ENCODE measurements at regions not wholly inside any gene's neighbourhood (a gene's known extent, or its start where the extent isn't known, plus 50 kb on each side); places are given as distances from the start of the nearest gene placed in this dataset.

DNA sequence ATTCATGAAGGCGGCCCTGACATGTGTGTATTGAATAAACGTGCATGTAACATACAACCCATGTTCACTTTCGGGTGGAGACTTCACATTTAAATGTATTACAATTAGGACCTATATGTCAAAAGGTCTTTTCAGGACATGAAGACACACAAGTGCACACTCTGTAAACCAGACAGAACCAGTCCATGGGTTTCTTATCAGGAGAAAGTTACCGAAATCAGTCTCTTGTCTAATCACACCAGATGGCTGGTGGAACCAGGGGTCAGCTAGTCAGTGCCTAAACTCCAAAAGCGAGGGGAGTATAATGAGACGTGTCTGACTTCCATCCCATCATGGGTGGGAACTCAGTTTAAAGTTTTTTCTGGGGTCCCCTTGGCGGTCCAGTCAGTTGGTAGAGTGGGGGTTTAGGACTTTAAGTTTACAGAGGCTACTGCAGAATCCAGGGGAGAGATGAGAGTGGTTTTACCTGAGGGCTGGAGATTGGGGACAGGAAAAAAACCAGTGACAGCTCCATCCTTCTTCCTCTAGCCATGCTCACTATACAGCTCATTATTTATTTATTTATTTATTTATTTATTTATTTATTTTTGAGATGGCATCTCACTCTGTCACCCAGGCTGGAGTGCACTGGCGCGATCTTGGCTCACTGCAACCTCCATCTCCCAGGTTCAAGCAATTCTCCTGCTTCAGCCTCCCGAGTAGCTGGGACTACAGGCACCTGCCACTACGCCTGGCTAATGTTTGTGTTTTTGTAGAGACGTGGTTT lies 251.3 kb upstream of the LYZL1 start:
- FAIRE-seq, result no peak

DNA sequence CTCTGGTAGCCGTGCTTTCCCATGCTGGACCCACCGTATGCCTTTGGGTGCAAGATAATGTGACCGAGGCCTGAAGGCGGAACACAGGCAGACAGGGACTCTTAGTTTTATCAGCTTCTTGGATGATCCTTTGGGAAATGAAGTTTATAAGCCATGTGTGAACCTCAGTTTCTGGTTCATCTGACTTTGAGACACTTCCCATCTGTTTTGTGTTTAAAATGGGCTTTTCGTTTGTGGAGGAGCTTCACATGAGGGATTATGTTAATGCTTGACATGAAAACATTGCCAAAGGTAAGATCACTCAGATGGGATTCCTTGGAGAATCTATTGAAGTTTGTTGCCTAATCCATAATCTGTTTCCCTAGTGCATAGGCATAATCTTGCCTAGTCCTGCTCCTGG lies 249.8 kb upstream of the LYZL1 start:
- no peak for FAIRE-seq

DNA sequence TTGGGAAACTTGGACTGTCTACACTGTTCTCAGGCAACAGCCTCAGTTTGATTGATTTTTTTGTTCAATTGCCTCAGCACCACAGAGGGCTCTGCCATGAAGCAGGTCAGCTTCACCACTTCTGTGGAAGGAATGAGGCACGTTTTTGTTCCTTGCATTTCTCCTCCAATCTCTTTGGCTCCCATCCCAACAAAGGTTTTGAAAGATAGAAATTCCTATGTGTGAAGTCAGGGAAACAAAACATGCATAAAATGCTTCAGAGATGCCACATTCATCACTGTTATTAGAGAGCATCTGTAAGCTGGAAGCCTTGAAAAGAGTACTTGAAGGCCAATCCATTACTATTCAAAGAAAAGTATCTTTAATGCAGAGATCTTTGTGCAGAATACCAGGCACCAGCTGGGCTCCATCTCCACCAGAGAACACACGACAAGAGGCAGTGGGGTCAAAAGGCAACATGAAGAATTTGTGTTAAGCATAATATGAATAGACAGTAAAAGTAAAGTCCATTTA lies 249.1 kb upstream of the LYZL1 start:
- no peak for FAIRE-seq

DNA sequence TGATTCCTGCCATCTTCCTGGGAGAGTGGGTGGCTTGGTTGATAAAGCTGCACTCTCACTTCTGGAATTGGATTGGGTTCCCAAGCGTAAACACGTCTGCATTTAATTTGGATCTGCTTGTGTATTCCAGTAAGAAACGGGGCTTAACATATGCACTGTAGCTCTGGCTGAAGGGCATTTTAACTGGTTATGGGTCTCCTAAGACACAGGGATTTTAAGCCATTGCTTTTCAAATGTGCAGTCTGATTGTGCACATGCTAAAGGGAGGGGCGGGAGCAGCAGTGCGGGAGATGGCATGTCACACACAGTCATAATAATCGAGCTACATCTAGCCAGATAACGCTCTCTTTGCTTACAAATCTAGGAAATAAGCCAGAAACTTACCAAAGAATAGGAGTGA lies 247.3 kb upstream of the LYZL1 start:
- no peak for FAIRE-seq

DNA sequence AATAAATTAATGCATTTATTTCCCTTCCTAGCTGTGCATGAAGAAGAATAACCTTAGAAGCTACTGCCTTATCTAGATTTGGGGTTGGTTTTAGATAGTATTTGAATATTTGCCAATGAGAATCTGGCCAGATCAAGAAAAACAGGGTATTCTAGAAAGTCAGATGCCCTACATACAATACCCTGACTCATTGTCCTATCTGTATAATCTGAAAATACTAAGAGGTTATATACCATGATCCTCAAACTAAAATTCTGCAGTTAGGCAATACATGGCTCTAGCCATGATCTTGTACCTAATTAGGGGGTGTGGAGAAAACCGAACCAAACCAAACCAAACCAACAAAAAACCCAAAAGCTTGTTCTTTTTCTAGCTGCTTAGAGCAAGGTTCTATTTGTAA lies 240.4 kb upstream of the LYZL1 start:
- no peak for FAIRE-seq

DNA sequence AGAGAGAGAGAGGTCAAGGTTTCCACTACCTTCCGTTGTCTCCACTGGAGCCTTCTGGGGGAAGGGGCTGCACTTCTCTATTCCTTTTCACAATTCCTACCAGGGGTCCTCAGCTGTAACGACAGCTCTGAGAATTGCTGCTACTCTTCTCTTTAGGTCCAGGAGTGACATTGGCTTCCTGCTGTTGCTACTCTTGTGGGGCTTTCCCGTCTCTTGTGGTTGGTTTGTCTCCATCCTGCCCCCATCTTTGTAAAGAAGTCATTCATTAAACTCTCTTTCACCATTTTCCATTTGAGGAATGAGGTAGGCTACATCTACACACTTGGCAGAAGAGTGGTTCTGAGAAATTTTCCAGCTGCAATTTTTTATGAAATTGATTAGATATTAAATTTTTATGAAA lies 238.8 kb upstream of the LYZL1 start:
- FAIRE-seq, result no peak

DNA sequence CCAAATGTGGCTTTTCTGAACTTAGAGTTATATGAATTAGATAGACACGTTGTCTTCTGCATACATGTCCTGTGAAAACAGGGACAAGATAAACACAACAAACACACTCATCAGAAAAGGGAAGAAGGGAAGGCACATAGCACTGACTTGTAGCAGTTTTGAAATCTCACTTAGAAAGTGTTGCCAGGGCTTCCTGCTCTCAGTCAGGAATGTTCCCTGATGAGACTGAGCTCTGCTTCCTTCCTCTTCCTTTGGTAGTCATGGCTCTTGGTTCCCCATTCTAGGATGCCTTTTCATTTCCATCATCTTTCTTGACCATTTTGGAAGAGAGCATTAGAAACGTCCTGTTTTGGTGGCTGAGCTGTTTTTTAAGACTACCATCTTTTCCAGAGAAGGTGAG lies 233.8 kb upstream of the LYZL1 start:
- FAIRE-seq, result no peak

DNA sequence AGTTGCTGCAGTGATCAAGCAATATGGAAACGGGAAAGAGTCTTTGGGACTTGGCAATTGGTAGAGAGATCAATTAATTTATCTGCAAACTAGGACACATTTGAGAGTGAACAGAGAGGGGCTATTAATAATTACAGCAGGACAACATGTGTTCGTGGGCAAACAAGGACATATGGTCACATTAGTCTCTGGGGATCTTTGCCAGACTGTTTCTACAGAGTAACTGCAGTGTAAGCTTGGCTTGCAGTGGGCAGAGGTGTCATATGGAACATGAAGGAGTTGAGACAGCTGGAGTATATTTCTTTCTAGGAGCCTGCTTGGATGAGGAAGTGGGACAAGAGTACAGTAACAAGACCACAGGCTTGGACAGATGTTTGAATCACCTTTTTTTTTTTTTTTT lies 232.1 kb upstream of the LYZL1 start:
- FAIRE-seq, result no peak

DNA sequence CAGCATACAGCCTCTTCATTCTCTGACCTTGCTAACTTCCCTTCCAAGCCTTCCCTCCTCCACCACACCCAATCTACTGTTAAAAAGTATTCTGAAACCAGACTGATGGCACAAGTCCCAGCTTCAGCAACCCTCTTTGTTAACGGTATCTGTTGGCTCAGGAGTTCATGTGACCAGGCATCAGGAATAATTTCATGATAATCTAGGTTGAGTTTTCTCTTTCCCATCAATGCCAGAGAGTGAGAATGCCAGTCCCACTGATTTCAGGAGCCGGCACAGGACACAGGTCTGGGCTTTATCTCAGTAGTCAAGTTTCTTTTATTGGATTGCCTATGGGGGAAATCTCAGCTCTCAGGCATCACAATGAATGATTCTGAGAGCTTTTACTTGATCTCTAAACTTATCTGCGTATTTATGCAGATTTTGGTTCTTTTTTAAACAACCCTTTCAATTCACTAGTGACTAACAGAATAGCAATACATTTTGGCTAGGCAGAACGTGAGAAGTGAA lies 231.0 kb upstream of the LYZL1 start:
- no peak for FAIRE-seq

DNA sequence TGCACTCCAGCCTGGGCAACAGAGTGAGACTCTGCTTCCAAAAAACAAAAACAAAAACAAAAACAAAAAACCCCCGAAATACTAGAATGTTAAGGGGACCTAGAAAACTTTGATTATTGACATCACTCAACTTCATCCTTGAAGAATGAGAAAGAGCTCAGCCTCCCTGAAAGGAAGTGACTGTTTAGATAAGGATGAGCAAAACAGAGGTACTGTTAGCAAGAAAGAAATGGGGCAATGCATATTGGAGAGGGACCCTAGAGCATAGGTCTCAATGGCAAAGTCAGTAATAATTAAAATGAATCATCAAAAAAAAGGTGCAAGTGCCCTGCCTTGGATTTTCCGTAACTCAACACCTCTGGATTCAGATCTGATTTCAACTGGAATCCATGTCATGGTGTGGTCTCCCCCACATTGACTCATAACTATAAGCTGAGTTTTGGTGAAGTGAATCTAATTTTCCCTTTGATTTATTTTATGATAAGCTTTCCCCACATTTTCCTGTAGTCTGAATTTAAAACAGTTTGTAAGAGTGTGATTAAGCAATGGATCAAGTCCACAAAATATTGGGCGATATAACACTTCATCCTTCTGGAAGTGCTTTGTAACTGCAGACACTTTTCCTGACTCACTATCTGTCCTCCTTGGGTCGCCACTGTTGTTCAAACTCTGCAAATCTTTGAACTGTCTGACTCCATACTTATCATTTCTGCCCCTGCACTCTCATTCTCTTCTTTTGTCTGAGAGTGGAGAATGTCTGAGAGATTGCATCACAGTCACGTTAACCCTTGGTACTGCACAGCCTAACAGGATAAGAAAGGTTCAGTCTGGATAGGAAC lies 224.8 kb upstream of the LYZL1 start:
- FAIRE-seq, result no peak

DNA sequence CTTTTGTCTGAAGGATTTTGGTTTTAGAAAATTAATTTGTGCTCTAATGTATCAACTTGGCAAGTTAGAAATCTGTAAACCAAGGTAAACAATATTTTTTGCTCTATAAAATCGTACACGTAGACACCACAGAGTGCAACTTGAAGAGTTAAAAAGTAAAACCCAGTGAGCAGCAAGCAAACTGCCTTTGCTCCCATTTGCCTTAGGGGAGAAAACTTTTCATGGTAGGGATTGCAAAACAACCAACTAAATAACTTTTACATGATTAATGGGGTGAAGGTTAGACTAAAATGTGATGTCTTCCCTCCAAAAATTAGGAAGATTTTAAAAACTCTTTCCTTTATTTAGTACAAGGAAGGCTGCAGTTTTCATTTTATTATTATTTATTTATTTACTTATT lies 224.2 kb upstream of the LYZL1 start:
- no peak for FAIRE-seq

DNA sequence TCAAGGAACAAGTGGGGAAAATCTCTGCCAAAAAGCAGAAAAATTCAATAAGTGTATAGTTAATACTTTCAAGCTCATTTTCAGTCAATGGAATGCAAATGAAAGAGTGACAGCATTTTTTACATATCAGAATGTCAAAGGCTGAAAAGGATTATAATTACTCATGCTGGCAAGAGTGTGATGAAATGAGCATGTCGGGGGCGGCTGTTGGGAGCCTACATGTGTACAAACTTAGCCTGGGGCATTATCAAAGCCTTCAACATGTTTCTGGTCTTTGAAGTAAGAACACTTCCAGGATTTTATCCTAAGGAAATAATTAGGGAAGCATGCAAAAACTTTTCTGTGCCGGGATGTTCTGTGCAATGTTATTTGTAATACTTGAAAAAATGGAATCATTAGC lies 221.7 kb upstream of the LYZL1 start:
- no peak for FAIRE-seq

DNA sequence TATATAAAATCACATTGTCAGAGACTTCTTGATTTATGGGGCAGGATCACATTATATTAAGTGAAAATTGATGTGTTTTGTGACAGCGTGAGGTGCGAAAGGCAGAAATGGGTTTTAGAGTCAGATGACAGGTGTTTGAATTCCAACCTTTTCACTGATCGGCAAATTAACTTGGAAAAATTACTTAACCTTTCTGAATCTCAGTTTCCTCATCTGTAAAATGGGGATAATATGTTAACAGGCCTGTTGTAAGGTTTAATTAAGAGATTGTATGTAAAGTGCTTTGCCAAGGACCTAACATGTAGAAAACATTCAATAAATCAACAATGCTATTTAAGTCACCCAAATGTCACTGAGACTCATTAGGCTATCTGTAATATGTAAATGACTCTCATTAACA lies 221.2 kb upstream of the LYZL1 start:
- FAIRE-seq, result no peak

DNA sequence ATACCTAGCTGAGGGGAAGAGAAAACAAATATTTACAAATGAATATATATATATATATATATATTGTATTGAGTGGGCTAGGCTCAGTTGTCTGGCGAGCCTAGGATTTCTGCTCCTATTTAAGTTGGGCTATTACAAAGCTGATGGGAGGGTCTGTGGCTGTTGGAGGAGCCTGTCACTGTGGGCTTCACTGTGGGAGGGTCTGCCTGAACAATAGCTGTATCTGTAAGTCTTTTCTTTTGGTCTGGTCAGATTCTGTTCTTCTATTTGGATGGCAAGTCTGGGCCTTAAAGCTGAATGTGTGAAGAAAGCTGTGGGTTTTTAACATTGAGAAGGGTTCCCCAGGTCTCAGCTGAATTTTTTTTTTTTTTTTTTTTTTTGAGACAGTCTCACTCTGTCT lies 220.6 kb upstream of the LYZL1 start:
- FAIRE-seq, result no peak

DNA sequence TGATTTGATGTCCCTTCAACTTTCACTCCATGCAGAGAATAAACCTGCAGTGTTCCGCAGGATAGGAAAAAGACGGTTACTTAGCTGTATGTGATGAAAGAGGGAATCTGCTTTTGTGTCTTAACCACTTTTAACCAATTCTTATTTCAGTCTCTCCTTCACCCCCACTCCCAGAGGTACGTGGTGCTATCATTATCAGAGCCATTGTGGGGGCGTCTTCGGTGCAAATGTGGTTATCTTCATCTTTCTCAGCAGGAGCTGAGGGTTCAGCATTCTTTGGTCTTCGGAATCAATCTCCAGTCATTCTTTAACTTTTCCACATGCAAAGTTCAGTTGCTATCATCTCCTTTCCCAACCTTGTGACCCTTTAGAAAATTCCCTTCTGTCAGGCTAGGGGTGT lies 219.9 kb upstream of the LYZL1 start:
- no peak for FAIRE-seq

DNA sequence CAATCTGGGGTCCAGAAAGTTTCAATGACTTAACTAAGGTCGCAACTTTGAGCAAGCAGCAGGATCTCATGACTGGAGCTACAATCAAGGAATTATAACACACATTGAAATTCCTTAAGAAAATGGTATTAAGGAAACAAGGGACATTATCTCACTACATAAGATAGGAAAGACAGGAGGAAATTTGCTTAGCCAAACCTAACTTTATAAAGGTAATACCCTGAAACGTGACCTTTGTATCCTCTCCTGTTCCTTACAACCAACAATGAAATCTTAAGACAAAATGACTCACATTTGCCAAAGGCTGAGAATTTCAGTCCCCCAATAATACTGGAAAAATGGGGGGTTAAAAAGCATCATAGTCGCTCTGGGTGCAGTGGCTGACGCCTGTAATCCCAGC lies 218.9 kb upstream of the LYZL1 start:
- FAIRE-seq, result no peak

DNA sequence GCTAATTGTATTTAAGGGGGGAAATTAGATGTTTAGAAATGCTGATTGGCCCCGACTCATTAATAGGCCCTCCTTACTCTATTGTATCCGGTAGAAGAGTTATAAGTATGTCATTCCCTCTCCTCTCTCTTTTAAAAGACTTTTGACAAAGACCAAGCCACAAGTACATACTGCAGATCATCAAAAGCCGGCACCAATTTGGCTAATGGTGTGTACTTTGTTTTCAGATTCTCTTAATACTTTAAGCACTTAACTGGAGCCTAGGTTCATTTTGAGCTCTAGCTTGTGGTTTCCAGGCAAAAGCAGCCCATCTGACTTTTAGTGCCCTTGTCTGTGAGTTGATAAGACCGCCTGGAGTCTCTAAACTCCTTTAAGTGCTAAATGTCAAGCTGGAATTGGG lies 210.0 kb upstream of the LYZL1 start:
- no peak for FAIRE-seq

DNA sequence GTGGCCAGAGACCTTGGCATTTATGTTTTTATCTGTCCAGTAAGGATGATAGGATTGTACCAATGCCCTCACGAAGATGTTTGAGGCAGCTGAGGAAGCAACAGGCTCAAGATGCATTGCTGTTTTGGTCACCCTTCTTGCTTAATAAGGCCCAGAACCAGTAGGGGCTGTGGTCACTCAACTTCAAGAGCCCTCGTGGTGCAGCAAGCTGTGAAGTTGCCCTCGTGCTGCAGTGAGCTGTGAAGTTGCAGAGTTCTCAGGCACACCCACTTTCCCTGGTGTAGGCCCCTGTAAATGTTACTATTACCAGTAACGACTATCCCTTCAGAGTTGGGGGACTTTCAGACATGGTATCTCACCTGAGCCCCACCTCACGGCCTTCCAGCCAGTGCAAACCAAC lies 207.6 kb upstream of the LYZL1 start:
- FAIRE-seq, result no peak

DNA sequence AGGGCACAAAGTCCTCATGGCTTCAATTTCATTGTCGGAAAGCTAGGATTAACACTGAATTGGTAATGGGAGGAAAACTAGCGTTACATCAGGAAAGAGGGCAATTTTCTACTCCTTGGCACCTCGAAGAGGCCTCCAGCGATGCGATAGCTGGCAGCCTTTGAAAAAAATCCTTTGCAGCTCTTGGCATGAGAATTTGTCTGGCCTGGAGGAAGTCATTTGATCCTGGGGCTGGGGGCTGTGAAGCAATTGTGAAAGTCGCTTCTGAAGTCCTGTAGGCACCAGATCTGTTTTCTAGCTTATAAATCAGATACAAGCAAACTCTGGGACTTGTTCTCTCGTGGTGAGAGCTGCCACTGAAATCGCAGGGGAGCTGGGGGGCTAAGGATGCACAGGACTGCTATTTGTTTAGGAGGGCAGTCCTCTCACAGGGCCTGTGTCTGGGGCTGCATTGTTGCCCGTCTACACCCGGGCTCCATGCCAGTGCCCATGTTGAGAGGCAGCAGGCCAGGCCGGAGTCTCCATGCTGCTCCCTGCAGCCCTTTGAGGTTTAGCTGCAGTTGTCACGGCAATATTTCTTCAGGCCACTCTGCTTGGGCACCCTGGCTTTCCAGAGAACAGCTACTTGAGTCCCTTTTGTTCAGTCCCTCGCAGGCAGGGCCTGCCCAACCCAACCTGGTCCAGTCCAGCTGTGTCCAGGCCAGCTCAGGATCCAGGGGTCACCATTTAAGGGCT lies 206.8 kb upstream of the LYZL1 start:
- FAIRE-seq, result no peak

DNA sequence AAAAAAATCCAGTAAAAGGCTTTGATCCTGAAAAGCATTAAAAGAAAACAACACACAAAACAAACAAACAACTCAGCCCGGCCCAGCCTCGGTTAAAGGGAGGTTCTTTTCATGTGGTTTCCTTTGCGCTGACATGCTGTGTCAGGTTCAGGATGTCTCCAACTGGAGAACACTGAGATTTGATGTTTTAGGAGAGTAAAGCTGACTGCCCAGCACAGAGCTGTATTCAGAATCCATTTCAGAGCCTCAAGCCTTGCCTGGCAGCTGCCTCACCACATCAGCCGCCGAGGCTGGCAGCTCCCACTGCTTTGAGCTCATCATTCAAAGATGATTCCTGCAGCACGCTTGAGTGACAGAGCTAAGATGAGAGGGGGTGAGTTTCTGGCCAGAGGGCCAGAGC lies 205.8 kb upstream of the LYZL1 start:
- FAIRE-seq, result no peak

DNA sequence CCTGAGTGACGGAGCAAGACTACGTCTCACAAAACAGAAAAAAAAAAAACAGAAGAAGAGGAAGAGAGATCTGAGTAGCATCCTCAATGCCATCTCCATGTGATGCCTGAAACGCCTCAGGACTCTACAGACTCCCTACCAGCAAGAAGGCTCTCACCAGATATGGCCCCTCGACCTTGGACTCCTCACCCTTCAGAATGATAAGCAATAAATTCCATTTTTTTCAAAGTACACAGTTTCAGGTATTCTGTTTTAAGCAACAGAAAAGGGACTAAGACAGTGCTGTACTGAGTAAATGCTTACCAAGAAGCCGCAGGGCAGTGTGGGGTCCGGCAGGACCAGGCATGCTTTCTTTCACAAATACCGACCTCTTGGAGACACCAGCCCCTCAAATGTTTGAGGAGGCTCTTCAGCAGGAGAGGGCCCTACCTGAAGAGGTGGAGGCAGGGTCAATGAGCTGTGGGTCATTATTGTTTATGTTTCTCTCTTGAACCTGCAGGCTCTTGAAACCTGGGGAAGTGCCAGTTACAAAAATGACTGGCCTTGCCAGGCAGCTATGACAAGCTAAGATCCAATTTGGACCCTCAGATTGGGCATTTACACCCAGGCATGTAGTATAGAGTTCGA lies 204.1 kb upstream of the LYZL1 start:
- no peak for FAIRE-seq

DNA sequence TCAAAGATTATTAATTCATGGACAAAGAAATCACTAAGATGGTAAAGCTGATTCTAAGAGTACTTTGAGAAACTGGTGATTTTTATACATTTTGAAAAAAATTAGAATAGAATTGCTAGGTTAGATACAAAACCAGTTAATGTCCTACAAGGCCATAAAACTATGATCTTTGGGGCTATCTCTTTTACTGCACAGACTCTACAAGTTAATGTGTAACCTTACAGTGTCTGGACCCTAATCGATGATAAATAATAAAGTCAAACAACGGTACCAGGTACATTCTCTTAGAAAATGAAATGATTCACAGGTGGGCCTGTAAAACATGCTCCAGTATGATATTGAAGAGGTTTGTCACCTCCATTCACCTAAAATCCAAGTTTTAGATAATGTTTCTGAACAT lies 199.8 kb upstream of the LYZL1 start:
- no peak for FAIRE-seq

DNA sequence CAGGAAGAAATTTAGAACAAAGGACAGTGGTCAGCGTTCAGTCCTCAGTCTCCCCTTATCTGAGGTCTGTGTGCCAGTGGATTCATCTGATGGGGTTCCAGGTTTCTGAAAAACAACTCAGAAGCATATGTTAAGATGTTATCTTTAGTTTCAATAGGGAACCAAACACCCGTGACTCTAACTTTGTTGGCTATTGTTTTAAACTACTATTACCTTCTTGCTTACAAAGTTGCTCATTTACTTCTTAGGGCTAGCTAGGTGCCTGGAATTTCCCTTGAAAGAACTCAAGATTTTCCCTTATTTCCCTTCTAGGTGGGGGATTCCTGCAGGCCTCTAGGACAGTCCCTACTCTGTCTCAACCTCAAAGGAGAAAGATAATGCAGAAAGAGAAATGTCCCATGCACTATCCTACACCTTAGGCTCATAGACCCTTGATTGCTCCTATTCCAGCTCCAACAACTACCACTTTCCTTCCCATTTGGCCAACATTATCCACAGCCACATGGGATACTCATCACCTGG lies 192.5 kb upstream of the LYZL1 start:
- no peak for FAIRE-seq
